Cardiac fibroblast (primary cell): ENCODE measurements at regions not wholly inside any gene's neighbourhood (a gene's known extent, or its start where the extent isn't known, plus 50 kb on each side); places are given as distances from the start of the nearest gene placed in this dataset.

Experiments
- DNase-seq, 2 donors: peaks; one replicate each; pipeline versions ENCODE4 v3.0.0 to v3.0.0-alpha.2; 2010; ENCODE audit warnings: low read depth in 2 of 2
- H3K4me3 ChIP-seq, 2 donors: replicated peaks in 1 of 2; 1 replicate in 1 of 2; 2 replicates in 1 of 2; pipeline ENCODE4 v1.5.1; 2011; ENCODE audit warnings: low read depth in 2 of 2, low read length in 2 of 2, mild to moderate bottlenecking in 2 of 2, moderate library complexity in 1 of 2
- TF ChIP-seq, protein P1 (sequence below): IDR thresholded peaks from one replicate; pipeline ENCODE4 v1.5.1; 2011; ENCODE audit warnings: low read depth, mild to moderate bottlenecking, low read length, inconsistent platforms

- no peak for DNase-seq
- TF ChIP-seq, protein P1, sequence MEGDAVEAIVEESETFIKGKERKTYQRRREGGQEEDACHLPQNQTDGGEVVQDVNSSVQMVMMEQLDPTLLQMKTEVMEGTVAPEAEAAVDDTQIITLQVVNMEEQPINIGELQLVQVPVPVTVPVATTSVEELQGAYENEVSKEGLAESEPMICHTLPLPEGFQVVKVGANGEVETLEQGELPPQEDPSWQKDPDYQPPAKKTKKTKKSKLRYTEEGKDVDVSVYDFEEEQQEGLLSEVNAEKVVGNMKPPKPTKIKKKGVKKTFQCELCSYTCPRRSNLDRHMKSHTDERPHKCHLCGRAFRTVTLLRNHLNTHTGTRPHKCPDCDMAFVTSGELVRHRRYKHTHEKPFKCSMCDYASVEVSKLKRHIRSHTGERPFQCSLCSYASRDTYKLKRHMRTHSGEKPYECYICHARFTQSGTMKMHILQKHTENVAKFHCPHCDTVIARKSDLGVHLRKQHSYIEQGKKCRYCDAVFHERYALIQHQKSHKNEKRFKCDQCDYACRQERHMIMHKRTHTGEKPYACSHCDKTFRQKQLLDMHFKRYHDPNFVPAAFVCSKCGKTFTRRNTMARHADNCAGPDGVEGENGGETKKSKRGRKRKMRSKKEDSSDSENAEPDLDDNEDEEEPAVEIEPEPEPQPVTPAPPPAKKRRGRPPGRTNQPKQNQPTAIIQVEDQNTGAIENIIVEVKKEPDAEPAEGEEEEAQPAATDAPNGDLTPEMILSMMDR: no peak
- H3K4me3 ChIP-seq: no peak overlapping the region
Observed at GRCh38 chr1:214715126-214715525, 112.1 kb downstream of the CENPF start.

DNA sequence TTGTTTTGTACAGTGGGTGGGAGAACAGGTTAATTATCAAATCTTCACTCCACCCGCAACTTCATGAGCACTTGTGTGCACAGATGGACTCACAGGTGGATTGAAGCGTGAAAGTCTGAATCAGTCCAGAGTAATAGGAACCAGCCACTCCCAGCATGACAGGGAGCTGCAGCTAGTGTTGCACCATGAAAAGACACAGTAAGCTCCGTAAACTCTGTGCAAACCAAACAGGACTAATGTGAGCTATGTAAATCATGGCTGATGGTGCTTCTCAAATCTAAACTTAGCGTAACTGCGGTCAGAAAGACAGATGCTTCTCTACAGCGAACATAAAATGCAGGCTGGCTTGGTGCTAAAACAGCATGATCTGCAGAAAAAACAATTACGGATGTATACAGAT is 114.4 kb downstream of the CENPF start:
- no peak overlapping the region for H3K4me3 ChIP-seq
- TF ChIP-seq, protein P1: no peak
- no peak for DNase-seq

GRCh38 chr1:214718724-214719123 is 115.7 kb downstream of the CENPF start:
- no peak overlapping the region for H3K4me3 ChIP-seq
- DNase-seq: peak; percentile 2 to 50
- TF ChIP-seq, protein P1: no peak

DNA sequence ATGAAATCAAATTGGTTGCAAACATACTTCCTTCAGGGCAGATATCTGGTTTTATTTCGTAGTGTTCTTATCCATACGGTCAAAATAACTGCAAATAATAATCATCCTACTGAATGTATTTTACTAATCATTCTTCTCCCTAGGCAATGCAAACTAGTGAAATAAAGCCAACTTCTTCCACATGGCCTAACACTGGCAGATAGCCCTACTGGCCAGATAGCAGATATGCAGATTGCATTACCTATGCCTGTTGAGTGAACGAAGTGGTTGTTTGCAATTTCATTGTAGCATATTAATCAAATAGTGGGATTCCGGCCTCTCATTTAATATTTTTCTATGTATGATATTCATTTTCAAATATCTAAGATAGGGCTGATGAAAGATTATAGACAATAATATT is 116.2 kb downstream of the CENPF start:
- no peak for DNase-seq
- TF ChIP-seq, protein P1: peak; percentile 18
- no peak overlapping the region for H3K4me3 ChIP-seq

GRCh38 chr1:214720561-214720960 is 117.6 kb downstream of the CENPF start:
- TF ChIP-seq, protein P1: no peak
- no peak overlapping the region for H3K4me3 ChIP-seq
- DNase-seq: peak in 1 of 2 donors; percentile 26

DNA sequence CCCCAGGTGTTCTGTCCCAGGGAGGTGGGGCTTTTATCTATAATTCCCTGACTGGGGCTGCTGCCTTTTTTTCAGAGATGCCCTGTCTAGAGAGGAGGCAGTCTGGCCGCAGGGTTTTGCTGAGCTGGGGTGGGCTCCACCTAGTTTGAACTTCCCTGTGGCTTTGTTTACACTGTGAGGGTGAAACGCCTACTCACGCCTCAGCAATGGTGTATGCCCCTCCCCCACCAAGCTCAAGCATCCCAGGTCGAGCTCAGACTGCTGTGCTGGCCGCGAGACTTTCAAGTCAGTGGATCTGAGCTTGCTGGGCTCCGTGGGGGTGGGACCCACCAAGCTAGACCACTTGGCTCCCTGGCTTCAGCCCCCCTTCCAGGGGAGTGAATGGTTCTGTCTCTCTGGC is 124.3 kb downstream of the CENPF start:
- no peak for DNase-seq
- no peak overlapping the region for H3K4me3 ChIP-seq
- TF ChIP-seq, protein P1: no peak

- H3K4me3 ChIP-seq: no peak overlapping the region
- DNase-seq: no peak
- TF ChIP-seq, protein P1: no peak
Observed at GRCh38 chr1:214739621-214740238, 136.7 kb downstream of the CENPF start.
